Mesenchymal stem cell (in vitro differentiated cells and primary cell): ENCODE measurements at regions not wholly inside any gene's neighbourhood (a gene's known extent, or its start where the extent isn't known, plus 50 kb on each side); places are given as distances from the start of the nearest gene placed in this dataset.

Source experiments
- DNase-seq: peaks from one replicate; pipeline ENCODE4 v3.0.0-alpha.2; 2013
- H2AFZ ChIP-seq: one replicate; pipeline ENCODE4 v1.6.1; 2013; ENCODE audit warnings: low read depth, mild to moderate bottlenecking, control low read depth, inconsistent platforms, low read length, moderate library complexity
- H2AK5ac ChIP-seq: 2 replicates; pipeline ENCODE4 v1.6.1; 2013; ENCODE audit warnings: low read length, moderate library complexity, mild to moderate bottlenecking, inconsistent platforms; ENCODE audit not compliant: severe bottlenecking
- H2BK120ac ChIP-seq: one replicate; pipeline ENCODE4 v1.6.1; 2013; ENCODE audit warnings: low read depth, mild to moderate bottlenecking, inconsistent platforms, low read length, moderate library complexity
- H2BK12ac ChIP-seq, 2 experiments: one replicate each; pipeline ENCODE4 v1.6.1; 2013; ENCODE audit warnings: inconsistent platforms in 2 of 2, low read length in 2 of 2, mild to moderate bottlenecking in 2 of 2, moderate library complexity in 2 of 2, control low read depth in 1 of 2
- H2BK15ac ChIP-seq: one replicate; pipeline ENCODE4 v1.6.1; 2013; ENCODE audit warnings: mild to moderate bottlenecking, low read depth, inconsistent platforms; ENCODE audit not compliant: poor library complexity, severe bottlenecking
- H2BK5ac ChIP-seq: 2 replicates; pipeline ENCODE4 v1.6.1; 2013; ENCODE audit warnings: low read depth, mild to moderate bottlenecking, low read length, control low read depth, inconsistent platforms; ENCODE audit not compliant: poor library complexity, severe bottlenecking
- H3K14ac ChIP-seq, 2 experiments: one replicate each; pipeline ENCODE4 v1.6.1; 2013; ENCODE audit warnings: inconsistent platforms in 2 of 2, low read length in 2 of 2, control low read depth in 1 of 2, mild to moderate bottlenecking in 1 of 2, moderate library complexity in 1 of 2
- H3K18ac ChIP-seq, 2 experiments: one replicate each; pipeline ENCODE4 v1.6.1; 2013; ENCODE audit warnings: inconsistent platforms in 2 of 2, low read length in 2 of 2, control low read depth in 1 of 2, low read depth in 1 of 2, mild to moderate bottlenecking in 1 of 2
- H3K23ac ChIP-seq, 2 experiments: one replicate each; pipeline ENCODE4 v1.6.1; 2013; ENCODE audit warnings: inconsistent platforms in 2 of 2, low read length in 2 of 2, mild to moderate bottlenecking in 2 of 2, moderate library complexity in 2 of 2, control low read depth in 1 of 2
- H3K27ac ChIP-seq: 2 replicates; pipeline ENCODE4 v1.5.1; 2013; ENCODE audit warnings: mild to moderate bottlenecking, moderate library complexity, low read length, control low read depth, inconsistent platforms; ENCODE audit not compliant: poor library complexity, severe bottlenecking
- H3K27me3 ChIP-seq, 2 experiments: 2 replicates each; pipeline versions ENCODE4 v1.6.1 to v1.7.0; 2013; ENCODE audit warnings: low read length in 2 of 2, mild to moderate bottlenecking in 2 of 2, moderate library complexity in 2 of 2, control low read depth in 1 of 2, inconsistent platforms in 1 of 2; ENCODE audit not compliant: control insufficient read depth in 1 of 2, insufficient read depth in 1 of 2
- H3K36me3 ChIP-seq, 2 experiments: 2 replicates each; pipeline versions ENCODE4 v1.6.1 to v1.7.0; 2013; ENCODE audit warnings: low read length in 2 of 2, control low read depth in 1 of 2, inconsistent platforms in 1 of 2, low read depth in 1 of 2, mild to moderate bottlenecking in 1 of 2; ENCODE audit not compliant: insufficient read depth in 2 of 2, control insufficient read depth in 1 of 2
- H3K4ac ChIP-seq, 2 experiments: one replicate each; pipeline ENCODE4 v1.6.1; 2013; ENCODE audit warnings: inconsistent platforms in 2 of 2, low read length in 2 of 2, mild to moderate bottlenecking in 2 of 2, moderate library complexity in 2 of 2, control low read depth in 1 of 2, low read depth in 1 of 2
- H3K4me1 ChIP-seq: 2 replicates; pipeline ENCODE4 v1.6.1; 2013; ENCODE audit warnings: low read depth, low read length, control low read depth; ENCODE audit not compliant: control insufficient read depth, insufficient read depth
- H3K4me2 ChIP-seq: 2 replicates; pipeline ENCODE4 v1.6.1; 2013; ENCODE audit warnings: low read length, mild to moderate bottlenecking, inconsistent platforms; ENCODE audit not compliant: poor library complexity, severe bottlenecking
- H3K4me3 ChIP-seq, 2 experiments: 2 replicates each; pipeline versions ENCODE4 v1.5.1 to v1.7.0; 2013; ENCODE audit warnings: low read length in 2 of 2, mild to moderate bottlenecking in 2 of 2, control low read depth in 1 of 2, low read depth in 1 of 2; ENCODE audit not compliant: insufficient read depth in 1 of 2
- H3K79me1 ChIP-seq: replicated peaks from 2 replicates; pipeline ENCODE4 v1.6.1; 2013; ENCODE audit warnings: mild to moderate bottlenecking, control low read depth, low read length, inconsistent platforms; ENCODE audit not compliant: poor library complexity, severe bottlenecking
- H3K9ac ChIP-seq: 2 replicates; pipeline ENCODE4 v1.7.0; 2013; ENCODE audit warnings: mild to moderate bottlenecking, low read length, moderate library complexity
- H3K9me3 ChIP-seq: 2 replicates; pipeline ENCODE4 v1.7.0; 2013; ENCODE audit warnings: mild to moderate bottlenecking, low read length; ENCODE audit not compliant: control insufficient read depth
- H4K8ac ChIP-seq: one replicate; pipeline ENCODE4 v1.6.1; 2013; ENCODE audit warnings: inconsistent platforms, mild to moderate bottlenecking, low read length, moderate library complexity
- H4K91ac ChIP-seq: one replicate; pipeline ENCODE4 v1.6.1; 2013; ENCODE audit warnings: mild to moderate bottlenecking, low read length, inconsistent platforms
- WGBS: methylation state at CpG from one replicate; pipeline ENCODE4 v1.1.7; 2013; ENCODE audit warnings: mixed read lengths; 5-methylcytosine and 5-hydroxymethylcytosine counted together

DNA sequence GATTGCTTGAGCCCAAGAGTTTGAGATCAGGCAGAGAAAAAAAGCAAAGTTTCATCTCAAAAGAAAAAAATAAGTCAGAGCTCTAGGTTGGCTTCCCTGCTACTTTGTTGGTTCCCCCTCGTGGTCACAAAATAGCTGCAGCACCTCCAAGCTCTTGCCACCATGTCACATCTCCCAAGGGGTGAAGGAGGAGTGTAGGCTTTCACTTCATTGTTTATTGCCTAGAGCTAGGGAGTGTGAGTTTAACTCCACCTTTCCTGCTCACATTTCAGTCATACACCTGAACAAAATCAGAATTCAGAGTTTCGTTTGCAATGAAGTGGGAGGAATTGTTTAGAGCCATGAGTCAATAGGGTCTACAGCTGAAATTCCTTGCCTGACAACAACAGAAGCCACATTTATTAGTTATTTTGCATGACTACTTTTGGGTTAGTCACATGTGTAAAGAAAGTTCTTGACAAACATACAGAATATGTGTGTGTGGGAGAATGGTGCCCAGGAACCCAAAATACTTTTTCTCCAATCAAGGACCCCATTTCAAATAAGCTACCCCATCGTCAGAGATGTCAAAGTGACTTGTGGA is 56.2 kb upstream of the UFL1 start:
- WGBS, result no CpG with 5 or more reads among the region's 3 CpGs
- Histone ChIP-seq H3K23ac (no peak overlapping the region), H3K27me3 (no peaks in the 10 kb centered on the region), H4K91ac (no peak overlapping the region), H2BK12ac (no peak overlapping the region), H2AFZ (no peak overlapping the region), H2BK15ac (no peak overlapping the region), H3K18ac (no peak overlapping the region), H3K9me3 (no peaks in the 10 kb centered on the region), H3K4me1 (no peaks in the 10 kb centered on the region), H3K9ac (no peak overlapping the region), H2BK120ac (no peak overlapping the region), H3K27ac (no peak overlapping the region), H3K4me3 (no peak overlapping the region), H4K8ac (no peak overlapping the region), H3K36me3 (no peaks in the 10 kb centered on the region), H2AK5ac (no peak overlapping the region), H3K4me2 (no peak overlapping the region), H3K14ac (no peak overlapping the region), H3K4ac (no peak overlapping the region), H3K79me1 (no peaks in the 10 kb centered on the region), H2BK5ac (no peak overlapping the region)
- DNase-seq, result no peak

DNA sequence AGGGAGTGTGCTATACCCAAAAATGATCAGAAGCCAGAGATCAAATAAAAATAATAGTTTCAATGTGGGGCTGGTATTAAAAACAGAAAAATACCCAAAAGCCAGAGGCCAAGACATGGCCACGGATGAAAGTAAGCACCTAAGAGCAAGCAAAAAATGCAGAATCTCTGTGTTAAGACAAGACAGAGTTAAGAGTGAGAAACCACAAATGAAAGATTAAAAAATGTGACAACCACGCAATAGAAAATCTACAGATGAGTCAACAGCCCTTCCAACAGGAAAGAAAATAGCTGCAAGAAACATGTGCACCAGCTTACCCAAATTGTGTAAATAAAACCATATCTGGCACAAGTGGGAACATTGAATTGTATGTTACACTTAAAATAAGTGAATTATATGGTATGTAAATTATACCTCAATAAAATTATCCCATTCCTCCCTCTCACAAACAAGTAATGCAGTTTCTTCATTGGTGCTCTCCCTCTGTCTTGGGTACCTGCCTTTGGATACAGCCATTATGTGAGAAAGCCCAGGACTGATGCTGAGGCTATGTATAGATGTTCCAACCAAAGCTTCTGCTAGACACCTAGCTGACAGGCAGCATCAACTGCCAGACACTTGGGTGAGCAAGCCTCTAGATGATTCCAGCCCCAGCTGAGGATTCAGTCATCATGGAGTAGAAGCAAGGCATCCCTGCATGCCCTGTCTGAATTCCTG is 55.3 kb upstream of the UFL1 start:
- no peak overlapping the region for H2BK15ac ChIP-seq
- no peak overlapping the region for H3K27ac ChIP-seq
- no peak overlapping the region for H2BK5ac ChIP-seq
- H3K9me3 ChIP-seq, result no peaks in the 10 kb centered on the region
- H4K8ac ChIP-seq, result no peak overlapping the region
- no peak overlapping the region for H2AFZ ChIP-seq
- H3K9ac ChIP-seq, result no peak overlapping the region
- 59% methylated on average over 2 of the region's 2 CpGs for WGBS
- H4K91ac ChIP-seq, result no peak overlapping the region
- H3K14ac ChIP-seq, result no peak overlapping the region
- H3K36me3 ChIP-seq, result no peaks in the 10 kb centered on the region
- H3K4me2 ChIP-seq, result no peak overlapping the region
- no peak overlapping the region for H3K4me3 ChIP-seq
- no peak overlapping the region for H2BK12ac ChIP-seq
- no peak overlapping the region for H2AK5ac ChIP-seq
- no peak overlapping the region for H2BK120ac ChIP-seq
- DNase-seq, result no peak
- no peaks in the 10 kb centered on the region for H3K79me1 ChIP-seq
- no peak overlapping the region for H3K18ac ChIP-seq
- no peak overlapping the region for H3K23ac ChIP-seq
- no peaks in the 10 kb centered on the region for H3K4me1 ChIP-seq
- H3K4ac ChIP-seq, result no peak overlapping the region
- no peaks in the 10 kb centered on the region for H3K27me3 ChIP-seq

DNA sequence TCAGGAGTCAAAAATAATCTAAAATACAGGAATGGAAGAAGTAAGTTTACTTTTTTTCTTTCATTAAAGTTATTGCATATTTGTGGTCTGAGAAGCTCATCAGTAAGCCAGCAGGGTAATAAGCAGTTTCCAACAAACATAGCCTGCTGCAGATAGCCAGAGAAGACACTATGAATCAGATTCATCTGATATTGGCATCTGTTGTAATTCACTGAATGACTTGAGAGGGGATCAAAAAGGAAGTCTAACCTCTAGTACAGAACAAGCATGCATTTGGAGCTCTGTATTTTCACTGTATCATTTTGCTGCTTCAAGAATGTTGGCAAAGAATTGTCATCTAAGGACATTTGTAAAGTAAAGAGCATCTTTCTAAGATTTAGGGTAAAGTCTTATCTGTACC is 53.8 kb upstream of the UFL1 start:
- Histone ChIP-seq H3K4me2 (no peak overlapping the region), H3K4me3 (no peak overlapping the region), H2BK5ac (no peak overlapping the region), H3K27ac (no peak overlapping the region), H3K4me1 (no peaks in the 10 kb centered on the region), H2BK15ac (no peak overlapping the region), H4K91ac (no peak overlapping the region), H2AK5ac (no peak overlapping the region), H3K4ac (no peak overlapping the region), H3K27me3 (no peaks in the 10 kb centered on the region), H3K9me3 (no peaks in the 10 kb centered on the region), H2BK12ac (no peak overlapping the region), H3K36me3 (no peaks in the 10 kb centered on the region), H3K9ac (no peak overlapping the region), H4K8ac (no peak overlapping the region), H3K79me1 (no peaks in the 10 kb centered on the region), H2BK120ac (no peak overlapping the region), H3K14ac (no peak overlapping the region), H3K18ac (no peak overlapping the region), H3K23ac (no peak overlapping the region), H2AFZ (no peak overlapping the region)
- no peak for DNase-seq

DNA sequence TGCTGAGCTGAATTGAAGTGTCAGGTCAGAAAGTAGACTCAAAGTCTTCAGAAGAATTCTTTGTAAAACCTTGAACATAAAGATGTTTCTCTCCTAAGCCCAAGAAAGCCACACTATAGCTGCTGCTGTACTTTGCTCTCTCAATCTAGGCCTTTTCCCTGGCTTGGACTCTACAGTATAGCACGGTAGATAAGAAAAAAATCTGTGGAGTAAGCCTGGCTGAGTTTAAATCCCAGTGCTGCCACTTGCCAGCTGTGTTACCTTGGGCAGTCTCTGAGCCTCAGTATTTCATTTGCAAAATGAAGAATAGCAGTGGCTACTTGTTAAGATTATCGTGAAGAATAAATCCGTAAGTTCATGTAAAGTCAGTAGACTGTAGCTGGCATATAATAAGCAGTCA is 53.3 kb upstream of the UFL1 start:
- Histone ChIP-seq H3K14ac (no peak overlapping the region), H2BK120ac (no peak overlapping the region), H3K9ac (no peak overlapping the region), H3K27me3 (no peaks in the 10 kb centered on the region), H3K4ac (no peak overlapping the region), H3K4me2 (no peak overlapping the region), H3K23ac (no peak overlapping the region), H3K4me1 (no peaks in the 10 kb centered on the region), H3K9me3 (no peaks in the 10 kb centered on the region), H4K8ac (no peak overlapping the region), H3K36me3 (no peaks in the 10 kb centered on the region), H4K91ac (no peak overlapping the region), H2AFZ (no peak overlapping the region), H3K27ac (no peak overlapping the region), H2BK15ac (no peak overlapping the region), H2BK5ac (no peak overlapping the region), H3K4me3 (no peak overlapping the region), H2BK12ac (no peak overlapping the region), H2AK5ac (no peak overlapping the region), H3K18ac (no peak overlapping the region), H3K79me1 (no peaks in the 10 kb centered on the region)
- WGBS, result 82% methylated on average over 3 of the region's 3 CpGs
- DNase-seq, result no peak
